ELF-1 (cell line): ENCODE measurements at regions not wholly inside any gene's neighbourhood (a gene's known extent, or its start where the extent isn't known, plus 50 kb on each side); places are given as distances from the start of the nearest gene placed in this dataset.
"Not testable (repeated sequence)": the region's sequence is repeated elsewhere in the genome, so short reads cannot be mapped to it uniquely, and the experiment has no call there.

Source experiments
- DNase-seq: peaks from one replicate; pipeline ENCODE4 v3.0.0-alpha.2; 2016; ENCODE audit warnings: low read depth, low spot score

GRCh38 chr1:199612976-199613774 is 414.3 kb upstream of the NR5A2 start:
- no peak for DNase-seq

- DNase-seq = no peak
Measured at GRCh38 chr1:199616947-199617346, 410.6 kb upstream of the NR5A2 start.

- DNase-seq = no peak
Measured at GRCh38 chr1:199619223-199619622, 408.3 kb upstream of the NR5A2 start.

DNA sequence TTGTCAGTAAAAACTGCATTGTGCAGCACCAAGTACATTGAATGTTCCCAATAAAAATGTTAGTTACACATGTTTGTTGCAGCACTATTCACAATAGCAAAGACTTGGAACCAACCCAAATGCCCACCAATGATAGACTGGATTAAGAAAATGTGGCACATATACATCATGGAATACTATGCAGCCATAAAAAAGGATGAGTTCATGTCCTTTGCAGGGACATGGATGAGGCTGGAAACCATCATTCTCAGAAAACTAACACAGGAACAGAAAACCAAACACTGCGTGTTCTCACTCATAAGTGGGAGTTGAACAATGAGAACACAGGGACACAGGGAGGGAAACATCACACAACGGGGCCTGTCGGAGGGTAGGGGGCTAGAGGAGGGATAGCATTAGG is 401.3 kb upstream of the NR5A2 start:
- not testable (repeated sequence) for DNase-seq

DNA sequence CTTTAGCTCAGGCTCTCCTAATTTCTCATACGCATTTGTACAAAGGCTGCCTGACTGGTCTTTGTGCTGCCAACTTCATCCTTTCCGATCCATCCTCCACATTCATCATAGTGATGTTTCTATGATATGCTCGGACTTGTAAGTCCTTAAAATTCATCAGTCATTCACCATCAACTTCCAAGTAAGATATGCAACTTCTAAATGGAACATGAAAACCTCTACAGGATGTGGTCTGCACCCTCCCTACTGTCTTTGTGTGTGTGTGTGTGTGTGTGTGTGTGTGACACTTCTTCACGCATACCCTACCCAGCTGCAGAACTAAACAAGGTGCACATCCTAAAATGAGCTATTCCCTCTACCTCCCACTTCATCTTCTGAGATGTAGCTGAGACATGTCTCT is 397.9 kb upstream of the NR5A2 start:
- no peak for DNase-seq

DNA sequence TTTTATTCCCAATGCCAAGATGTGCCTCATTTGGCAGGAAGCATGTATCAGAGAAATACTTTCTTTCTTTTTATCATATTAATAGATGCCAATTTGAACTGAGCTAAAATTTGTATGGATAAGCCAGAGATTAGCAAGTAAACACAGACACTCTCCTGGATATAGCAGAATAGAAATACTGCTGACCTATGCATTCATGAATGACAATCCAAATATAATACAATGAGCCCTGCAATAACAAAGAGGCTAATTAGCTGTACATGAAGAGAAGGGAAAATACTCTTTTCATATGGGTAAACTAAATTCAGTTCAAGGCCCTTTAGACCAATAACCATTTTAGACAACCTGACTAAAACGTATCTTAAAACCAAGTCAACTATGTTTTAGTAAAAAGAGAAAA is 388.1 kb upstream of the NR5A2 start:
- no peak for DNase-seq

- no peak for DNase-seq
Measured at GRCh38 chr1:199641531-199641930, 386.0 kb upstream of the NR5A2 start.

DNA sequence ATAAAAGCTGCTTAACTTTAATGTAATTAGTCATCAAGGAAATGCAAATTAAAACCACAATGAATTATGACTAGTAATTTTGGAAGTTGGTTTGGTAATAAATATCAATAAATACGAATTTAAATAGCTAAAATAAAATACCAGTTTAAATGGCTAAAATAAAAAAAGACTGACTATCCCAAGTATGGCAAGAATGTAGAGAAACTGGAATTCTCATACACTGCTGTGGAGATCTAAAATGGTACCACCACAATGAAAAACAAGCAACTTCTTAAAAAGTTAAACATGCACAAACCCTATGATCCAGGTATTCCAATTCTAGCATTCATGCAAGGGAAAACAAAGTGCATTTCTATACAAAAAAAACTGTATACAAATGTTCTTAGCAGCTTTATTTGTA is 382.6 kb upstream of the NR5A2 start:
- no peak for DNase-seq

GRCh38 chr1:199646761-199647160 is 380.7 kb upstream of the NR5A2 start:
- no peak for DNase-seq

GRCh38 chr1:199657449-199657848 is 370.1 kb upstream of the NR5A2 start:
- DNase-seq = no peak

GRCh38 chr1:199660071-199660470 is 367.4 kb upstream of the NR5A2 start:
- no peak for DNase-seq

- DNase-seq = no peak
Measured at GRCh38 chr1:199665371-199665770, 362.1 kb upstream of the NR5A2 start.

GRCh38 chr1:199667089-199667488 is 360.4 kb upstream of the NR5A2 start:
- DNase-seq = no peak

DNA sequence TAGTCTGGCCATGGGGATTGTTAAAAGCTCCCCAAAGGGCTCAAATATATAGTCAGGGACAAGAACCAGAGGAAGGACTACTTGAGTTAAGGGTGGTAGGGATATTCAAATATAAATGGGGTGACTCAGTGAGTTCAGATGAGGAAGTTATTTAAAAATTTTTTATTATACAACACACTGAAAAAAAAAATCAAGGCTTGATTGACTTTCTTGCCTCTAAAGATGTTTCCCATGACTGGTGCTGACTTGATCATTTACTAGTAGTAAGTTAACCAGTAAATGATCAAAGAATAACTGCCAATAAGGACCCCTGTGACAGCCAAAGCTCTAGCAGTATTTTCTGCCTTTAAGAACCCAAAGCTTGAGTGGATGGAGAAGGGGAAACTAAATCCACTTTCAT is 357.6 kb upstream of the NR5A2 start:
- DNase-seq = no peak

DNA sequence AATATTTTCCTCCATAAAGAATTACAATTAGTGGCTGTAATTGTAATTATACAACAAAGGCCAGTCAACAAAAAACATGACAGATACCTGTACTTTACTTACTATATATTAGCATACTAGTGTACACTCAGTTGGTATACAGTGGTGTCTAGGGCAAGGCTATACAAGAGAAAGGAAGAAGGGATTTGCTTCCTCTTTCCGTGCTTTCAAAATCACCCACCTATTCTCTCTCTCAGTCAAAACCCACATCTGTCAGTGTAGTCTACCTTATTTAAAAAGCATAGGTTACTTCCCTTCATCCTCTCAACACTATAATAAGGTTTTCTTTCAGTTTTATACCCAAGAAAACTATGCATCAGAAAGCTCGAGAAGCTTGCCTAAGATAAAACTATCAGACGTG is 355.8 kb upstream of the NR5A2 start:
- DNase-seq = no peak

- DNase-seq = no peak
Measured at GRCh38 chr1:199675937-199676336, 351.6 kb upstream of the NR5A2 start.

DNA sequence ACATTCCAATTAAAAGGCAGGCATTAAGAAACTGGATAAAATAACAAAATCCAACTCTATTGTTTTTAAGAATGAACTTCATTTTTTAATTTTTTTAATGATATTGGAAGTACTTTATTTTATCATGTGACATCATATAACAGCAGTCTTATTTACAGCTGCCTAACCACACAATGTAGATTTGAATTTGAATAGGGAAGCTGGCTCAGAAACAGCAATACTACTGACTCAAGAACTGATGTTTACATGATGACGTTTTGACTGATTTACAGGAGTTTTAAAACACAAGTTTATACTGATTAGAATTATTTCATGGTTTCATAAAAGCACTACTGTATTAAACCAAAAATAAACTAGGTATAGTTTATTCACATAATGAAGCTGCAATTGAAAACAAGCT is 348.7 kb upstream of the NR5A2 start:
- DNase-seq = no peak

- DNase-seq = no peak
Measured at GRCh38 chr1:199682081-199682480, 345.4 kb upstream of the NR5A2 start.

- no peak for DNase-seq
Measured at GRCh38 chr1:199684686-199685273, 342.7 kb upstream of the NR5A2 start.

DNA sequence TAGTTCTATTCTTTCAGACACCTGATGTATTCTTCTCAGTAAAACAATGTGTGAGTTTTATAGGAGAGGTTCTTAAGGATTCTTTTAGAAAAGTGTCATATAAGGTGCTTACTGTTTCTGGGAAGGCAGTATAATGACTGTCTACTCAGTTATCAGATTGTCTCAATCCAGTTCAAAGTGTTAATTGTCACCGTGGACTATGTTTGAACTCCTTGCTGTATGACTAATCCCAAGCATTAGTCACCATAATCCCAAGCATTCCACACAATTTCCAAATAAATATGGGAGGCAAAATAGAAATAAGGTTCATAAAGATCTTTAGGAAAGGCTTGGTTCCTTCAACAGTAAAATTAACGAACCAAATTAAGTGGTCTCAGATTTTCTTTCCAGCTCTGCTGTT is 342.1 kb upstream of the NR5A2 start:
- DNase-seq = no peak

DNA sequence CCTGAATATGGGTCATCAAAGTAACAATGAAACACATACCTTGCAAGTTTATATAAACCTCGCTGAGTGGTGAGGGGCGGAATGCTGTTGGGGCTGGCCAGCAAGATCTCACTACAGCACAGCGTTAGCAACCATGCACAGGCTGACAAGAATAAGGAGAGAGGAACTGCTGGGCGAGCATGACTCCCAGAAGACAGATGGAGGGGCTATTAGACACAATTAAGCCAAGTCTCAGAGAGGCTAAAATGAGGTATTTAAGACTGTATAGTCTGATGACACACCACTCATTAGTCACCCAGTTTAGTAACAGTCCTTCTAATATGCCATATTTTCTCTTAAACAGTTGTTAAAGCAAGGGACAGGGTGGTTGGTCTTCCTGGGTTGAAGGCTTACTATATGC is 340.2 kb upstream of the NR5A2 start:
- DNase-seq = no peak

DNA sequence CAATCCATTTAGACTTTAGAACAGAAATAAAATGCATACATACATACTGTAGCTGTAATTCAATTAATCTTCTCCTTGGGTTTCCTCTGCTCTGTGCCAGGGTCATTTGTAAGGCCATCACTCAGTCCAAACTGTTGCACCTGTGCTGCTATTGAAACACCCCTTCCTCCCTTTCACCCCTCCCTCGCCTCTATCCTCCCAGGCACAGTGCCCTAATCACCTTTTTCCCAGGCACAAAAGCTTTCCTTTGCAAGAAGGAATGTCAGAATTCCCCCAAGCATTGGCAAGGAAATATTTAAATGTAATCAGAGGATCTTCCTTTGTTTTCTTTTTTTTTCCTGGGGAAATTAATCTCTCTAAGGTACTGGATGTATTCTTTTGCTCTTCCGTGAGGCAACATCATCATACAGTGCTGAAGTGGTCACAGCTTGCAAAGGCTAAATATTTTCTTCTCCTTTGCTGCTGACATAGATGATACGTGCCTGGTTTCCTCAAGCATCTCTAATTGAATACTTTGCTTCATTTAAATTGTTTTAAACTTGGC is 339.3 kb upstream of the NR5A2 start:
- no peak for DNase-seq

GRCh38 chr1:199688774-199689173 is 338.7 kb upstream of the NR5A2 start:
- no peak for DNase-seq
